ENCODE measurements at regions not wholly inside any gene's neighbourhood (a gene's known extent, or its start where the extent isn't known, plus 50 kb on each side); places are given as distances from the start of the nearest gene placed in this dataset.

DNA sequence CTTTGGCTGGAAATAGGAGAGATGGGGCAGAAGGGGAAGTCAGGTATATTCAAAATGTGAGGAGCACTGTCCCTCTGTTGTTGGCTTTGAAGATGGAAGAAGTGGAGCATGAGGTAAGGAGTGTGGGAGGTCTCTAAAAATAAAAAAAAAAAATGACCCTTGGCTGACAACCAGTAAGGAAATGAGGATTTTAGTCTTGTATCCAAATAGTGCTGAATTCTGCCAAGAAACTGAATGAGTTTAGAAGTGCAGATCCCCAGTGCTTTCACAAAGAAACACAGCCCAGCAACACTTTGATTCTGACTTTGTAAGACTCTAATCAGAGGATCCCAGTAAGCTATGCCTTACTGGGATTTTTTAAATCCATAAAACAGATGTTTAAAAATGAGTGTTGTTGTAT, 367.9 kb downstream of the CYLC2 start:
- Histone ChIP-seq H3K79me2 (ENCODE audit: low read length) (no peaks in the 10 kb centered on the region), H3K9ac (ENCODE audit: low read length) (no peak overlapping the region), H3K27me3 (ENCODE audit: low read depth, low read length) (no peaks in the 10 kb centered on the region), H2AFZ (ENCODE audit: low read depth, low read length) (no peak overlapping the region), H4K20me1 (ENCODE audit: insufficient read depth, low read length) (no peaks in the 10 kb centered on the region), H3K4me1 (ENCODE audit: low read length) (no peaks in the 10 kb centered on the region), H3K9me3 (ENCODE audit: insufficient read depth, low read length) (no peaks in the 10 kb centered on the region), H3K36me3 (replicated peaks; ENCODE audit: low read depth, low read length) (no peaks in the 10 kb centered on the region), H3K27ac (ENCODE audit: low read length) (no peak overlapping the region), H3K4me3 (ENCODE audit: low read length) (no peak overlapping the region), H3K4me2 (ENCODE audit: low read length) (no peak overlapping the region)
- no peak for TF ChIP-seq CTCF (IDR thresholded peaks at IDR 0.05; ENCODE audit: low read depth, low read length)
- TF ChIP-seq EZH2phosphoT487 (IDR thresholded peaks at IDR 0.05; ENCODE audit: low read depth) = no peak

DNA sequence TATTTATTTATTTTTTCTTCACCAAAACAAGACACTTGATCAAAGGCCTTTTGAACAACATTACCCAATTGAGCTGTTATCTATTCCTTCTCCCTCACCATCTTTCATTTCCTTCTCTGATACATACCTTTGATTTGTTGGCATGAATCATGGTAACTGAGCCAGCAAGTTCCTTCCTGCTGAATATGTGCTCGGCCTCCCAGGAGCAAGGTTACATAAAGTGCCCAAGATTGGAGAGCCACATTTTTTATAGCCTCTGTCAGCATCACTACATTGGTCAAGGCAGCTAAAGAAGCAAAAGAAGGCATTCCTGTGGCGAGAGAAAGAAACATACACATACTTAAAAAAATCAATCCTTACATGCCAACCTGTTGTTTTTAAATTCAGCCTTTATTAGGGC, 369.6 kb downstream of the CYLC2 start:
- no peak overlapping the region for H3K27ac ChIP-seq (ENCODE audit: low read length)
- H3K36me3 ChIP-seq (replicated peaks; ENCODE audit: low read depth, low read length) = no peaks in the 10 kb centered on the region
- no peaks in the 10 kb centered on the region for H3K27me3 ChIP-seq (ENCODE audit: low read depth, low read length)
- TF ChIP-seq CTCF (IDR thresholded peaks at IDR 0.05; ENCODE audit: low read depth, low read length) (no peak), EZH2phosphoT487 (IDR thresholded peaks at IDR 0.05; ENCODE audit: low read depth) (no peak)
- no peak overlapping the region for H3K4me2 ChIP-seq (ENCODE audit: low read length)
- H3K4me3 ChIP-seq (ENCODE audit: low read length) = no peak overlapping the region
- no peaks in the 10 kb centered on the region for H3K79me2 ChIP-seq (ENCODE audit: low read length)
- H3K9ac ChIP-seq (ENCODE audit: low read length) = no peak overlapping the region
- no peaks in the 10 kb centered on the region for H3K4me1 ChIP-seq (ENCODE audit: low read length)
- no peak overlapping the region for H2AFZ ChIP-seq (ENCODE audit: low read depth, low read length)
- H3K9me3 ChIP-seq (ENCODE audit: insufficient read depth, low read length) = no peaks in the 10 kb centered on the region
- no peaks in the 10 kb centered on the region for H4K20me1 ChIP-seq (ENCODE audit: insufficient read depth, low read length)

GRCh38 chr9:103371152-103371551, 376.0 kb downstream of the CYLC2 start:
- no peaks in the 10 kb centered on the region for H3K36me3 ChIP-seq (replicated peaks; ENCODE audit: low read depth, low read length)
- no peaks in the 10 kb centered on the region for H4K20me1 ChIP-seq (ENCODE audit: insufficient read depth, low read length)
- H3K27ac ChIP-seq (ENCODE audit: low read length) = no peak overlapping the region
- no peaks in the 10 kb centered on the region for H3K4me1 ChIP-seq (ENCODE audit: low read length)
- no peak overlapping the region for H2AFZ ChIP-seq (ENCODE audit: low read depth, low read length)
- TF ChIP-seq EZH2phosphoT487 (IDR thresholded peaks at IDR 0.05; ENCODE audit: low read depth) (no peak), CTCF (IDR thresholded peaks at IDR 0.05; ENCODE audit: low read depth, low read length) (no peak)
- H3K4me2 ChIP-seq (ENCODE audit: low read length) = no peak overlapping the region
- no peaks in the 10 kb centered on the region for H3K9me3 ChIP-seq (ENCODE audit: insufficient read depth, low read length)
- H3K9ac ChIP-seq (ENCODE audit: low read length) = no peak overlapping the region
- no peaks in the 10 kb centered on the region for H3K79me2 ChIP-seq (ENCODE audit: low read length)
- H3K27me3 ChIP-seq (ENCODE audit: low read depth, low read length) = no peaks in the 10 kb centered on the region
- H3K4me3 ChIP-seq (ENCODE audit: low read length) = no peak overlapping the region

GRCh38 chr9:103372828-103373227, 377.7 kb downstream of the CYLC2 start:
- Histone ChIP-seq H3K27ac (ENCODE audit: low read length) (no peak overlapping the region), H3K27me3 (ENCODE audit: low read depth, low read length) (no peaks in the 10 kb centered on the region), H3K4me2 (ENCODE audit: low read length) (no peak overlapping the region), H2AFZ (ENCODE audit: low read depth, low read length) (no peak overlapping the region), H3K9ac (ENCODE audit: low read length) (no peak overlapping the region), H3K9me3 (ENCODE audit: insufficient read depth, low read length) (no peaks in the 10 kb centered on the region), H3K4me3 (ENCODE audit: low read length) (no peak overlapping the region), H4K20me1 (ENCODE audit: insufficient read depth, low read length) (no peaks in the 10 kb centered on the region), H3K4me1 (ENCODE audit: low read length) (no peaks in the 10 kb centered on the region), H3K79me2 (ENCODE audit: low read length) (no peaks in the 10 kb centered on the region), H3K36me3 (replicated peaks; ENCODE audit: low read depth, low read length) (no peaks in the 10 kb centered on the region)
- TF ChIP-seq CTCF (IDR thresholded peaks at IDR 0.05; ENCODE audit: low read depth, low read length) = no peak
- TF ChIP-seq EZH2phosphoT487 (IDR thresholded peaks at IDR 0.05; ENCODE audit: low read depth) = no peak

Data from OCI-LY3 (cell line).